ENCODE measurements at regions not wholly inside any gene's neighbourhood (a gene's known extent, or its start where the extent isn't known, plus 50 kb on each side); places are given as distances from the start of the nearest gene placed in this dataset.

GRCh38 chr2:236711440-236711839, 141.8 kb downstream of the ACKR3 start:
- no peaks in the 10 kb centered on the region for H3K36me3 ChIP-seq (ENCODE audit: insufficient read depth, low read length)
- no peaks in the 10 kb centered on the region for H3K9me3 ChIP-seq (ENCODE audit: insufficient read depth, low read depth, low read length)
- 91% methylated on average over 2 of the region's 2 CpGs for WGBS
- no peak overlapping the region for H3K9ac ChIP-seq (ENCODE audit: low read depth, low read length)
- H3K4me1 ChIP-seq (ENCODE audit: insufficient read depth, low read length), result no peaks in the 10 kb centered on the region; the same call in 1 of the 2 replicates
- H3K27me3 ChIP-seq (ENCODE audit: insufficient read depth, low read length), result no peaks in the 10 kb centered on the region
- H3K27ac ChIP-seq (ENCODE audit: low read depth, low read length), result no peak overlapping the region
- H3K4me3 ChIP-seq (ENCODE audit: low read length), result no peak overlapping the region

GRCh38 chr2:236712304-236712703, 142.7 kb downstream of the ACKR3 start:
- Histone ChIP-seq H3K4me3 (ENCODE audit: low read length) (no peak overlapping the region), H3K27ac (ENCODE audit: low read depth, low read length) (no peak overlapping the region), H3K9ac (ENCODE audit: low read depth, low read length) (no peak overlapping the region), H3K9me3 (ENCODE audit: insufficient read depth, low read depth, low read length) (no peaks in the 10 kb centered on the region), H3K27me3 (ENCODE audit: insufficient read depth, low read length) (no peaks in the 10 kb centered on the region), H3K36me3 (ENCODE audit: insufficient read depth, low read length) (no peaks in the 10 kb centered on the region), H3K4me1 (ENCODE audit: insufficient read depth, low read length) (no peaks in the 10 kb centered on the region; the same call in 1 of the 2 replicates)
- WGBS, result 89% methylated on average over 1 of the region's 1 CpG

DNA sequence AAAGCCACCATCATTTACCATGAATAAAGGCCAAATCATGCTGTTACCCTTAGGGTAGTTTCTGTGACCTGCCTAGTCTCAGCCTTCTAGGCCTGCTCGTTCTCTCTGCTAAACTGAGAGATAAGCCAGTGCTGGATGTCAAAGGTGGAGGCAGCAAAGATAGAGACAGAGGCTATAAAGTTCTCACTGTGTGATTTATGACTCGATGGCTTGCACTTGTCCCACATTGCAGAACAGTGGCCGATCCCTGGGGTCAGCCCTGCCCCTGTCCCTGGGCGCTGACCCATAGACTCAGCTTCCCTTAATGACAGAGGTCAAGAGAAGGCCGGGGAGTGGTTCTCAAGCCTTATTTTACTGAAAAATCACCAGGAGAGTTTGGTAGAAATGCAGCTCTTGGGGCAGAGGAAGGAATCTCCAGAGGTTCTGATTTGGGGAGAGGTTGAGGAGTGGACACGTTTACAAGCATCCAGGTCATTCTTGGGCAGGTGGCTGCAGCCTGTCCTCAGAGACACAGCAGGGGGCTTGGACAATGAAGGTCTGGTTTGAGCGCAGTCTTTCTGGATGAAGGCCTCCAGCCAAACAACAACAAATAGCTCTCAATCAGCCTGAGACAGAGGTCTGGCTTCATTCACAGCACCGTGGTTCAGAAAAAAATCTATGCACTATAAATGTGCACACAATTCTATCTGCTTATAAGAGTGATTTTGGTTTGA, 143.5 kb downstream of the ACKR3 start:
- Histone ChIP-seq H3K4me3 (ENCODE audit: low read length) (no peak overlapping the region), H3K4me1 (ENCODE audit: insufficient read depth, low read length) (no peaks in the 10 kb centered on the region; the same call in 1 of the 2 replicates), H3K27me3 (ENCODE audit: insufficient read depth, low read length) (no peaks in the 10 kb centered on the region), H3K27ac (ENCODE audit: low read depth, low read length) (no peak overlapping the region), H3K36me3 (ENCODE audit: insufficient read depth, low read length) (no peaks in the 10 kb centered on the region), H3K9ac (ENCODE audit: low read depth, low read length) (no peak overlapping the region), H3K9me3 (ENCODE audit: insufficient read depth, low read depth, low read length) (no peaks in the 10 kb centered on the region)
- 91% methylated on average over 8 of the region's 8 CpGs for WGBS

DNA sequence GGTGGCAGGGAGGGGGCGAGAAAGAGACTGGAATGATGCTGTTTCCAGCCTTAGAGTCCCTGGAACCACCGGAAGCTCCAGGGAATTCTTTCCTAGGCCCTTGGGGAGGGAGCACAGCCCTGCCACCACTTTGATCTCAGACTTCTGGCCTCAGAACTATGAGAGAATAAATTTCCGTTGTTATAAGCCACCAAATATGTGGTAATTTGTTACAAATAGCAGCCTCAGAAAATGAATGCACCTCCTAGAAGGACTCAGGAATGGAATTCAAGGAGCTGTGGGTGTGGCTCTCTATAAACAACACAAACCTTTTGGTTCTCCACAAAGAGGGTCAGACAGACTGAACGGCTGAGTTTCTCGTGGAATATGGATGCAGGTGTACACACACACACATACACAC, 144.5 kb downstream of the ACKR3 start:
- Histone ChIP-seq H3K9ac (ENCODE audit: low read depth, low read length) (no peak overlapping the region), H3K36me3 (ENCODE audit: insufficient read depth, low read length) (no peaks in the 10 kb centered on the region), H3K4me3 (ENCODE audit: low read length) (no peak overlapping the region), H3K27me3 (ENCODE audit: insufficient read depth, low read length) (no peaks in the 10 kb centered on the region), H3K4me1 (ENCODE audit: insufficient read depth, low read length) (no peaks in the 10 kb centered on the region; the same call in 1 of the 2 replicates), H3K9me3 (ENCODE audit: insufficient read depth, low read depth, low read length) (no peaks in the 10 kb centered on the region), H3K27ac (ENCODE audit: low read depth, low read length) (no peak overlapping the region)
- 87% methylated on average over 5 of the region's 5 CpGs for WGBS

- Histone ChIP-seq H3K9ac (ENCODE audit: low read depth, low read length) (no peak overlapping the region), H3K27ac (ENCODE audit: low read depth, low read length) (no peak overlapping the region), H3K4me1 (ENCODE audit: insufficient read depth, low read length) (no peaks in the 10 kb centered on the region; the same call in 1 of the 2 replicates), H3K4me3 (ENCODE audit: low read length) (no peak overlapping the region), H3K9me3 (ENCODE audit: insufficient read depth, low read depth, low read length) (no peaks in the 10 kb centered on the region), H3K27me3 (ENCODE audit: insufficient read depth, low read length) (no peaks in the 10 kb centered on the region), H3K36me3 (ENCODE audit: insufficient read depth, low read length) (no peaks in the 10 kb centered on the region)
- 93% methylated on average over 9 of the region's 10 CpGs for WGBS
Observed at GRCh38 chr2:236715077-236715476, 145.5 kb downstream of the ACKR3 start.

DNA sequence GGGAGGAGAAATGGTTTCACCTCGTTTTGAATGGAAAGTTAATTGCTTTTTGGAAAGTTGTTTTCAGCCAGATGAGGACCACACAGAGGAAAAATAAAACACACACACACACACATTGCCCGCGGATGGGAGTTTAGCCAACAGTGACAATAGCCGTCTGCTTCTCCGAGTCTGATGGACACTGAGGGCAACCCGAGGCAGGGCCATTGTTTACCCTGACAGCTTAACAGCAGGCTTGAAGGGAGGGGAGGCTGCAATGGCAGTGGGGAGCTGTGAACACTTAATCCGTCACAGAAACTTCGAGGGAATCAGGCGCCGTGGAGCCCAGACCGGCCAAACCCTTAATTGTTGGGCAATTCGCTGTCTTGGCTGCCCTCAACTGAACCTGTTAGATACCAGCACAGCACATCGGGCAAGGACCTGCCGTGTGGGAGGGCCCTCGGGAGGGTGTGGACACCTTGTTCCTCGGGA, 145.9 kb downstream of the ACKR3 start:
- Histone ChIP-seq H3K9ac (ENCODE audit: low read depth, low read length) (no peak overlapping the region), H3K4me1 (ENCODE audit: insufficient read depth, low read length) (no peaks in the 10 kb centered on the region; the same call in 1 of the 2 replicates), H3K9me3 (ENCODE audit: insufficient read depth, low read depth, low read length) (no peaks in the 10 kb centered on the region), H3K36me3 (ENCODE audit: insufficient read depth, low read length) (no peaks in the 10 kb centered on the region), H3K27ac (ENCODE audit: low read depth, low read length) (no peak overlapping the region), H3K4me3 (ENCODE audit: low read length) (no peak overlapping the region), H3K27me3 (ENCODE audit: insufficient read depth, low read length) (no peaks in the 10 kb centered on the region)
- WGBS, result 79% methylated on average over 16 of the region's 16 CpGs

DNA sequence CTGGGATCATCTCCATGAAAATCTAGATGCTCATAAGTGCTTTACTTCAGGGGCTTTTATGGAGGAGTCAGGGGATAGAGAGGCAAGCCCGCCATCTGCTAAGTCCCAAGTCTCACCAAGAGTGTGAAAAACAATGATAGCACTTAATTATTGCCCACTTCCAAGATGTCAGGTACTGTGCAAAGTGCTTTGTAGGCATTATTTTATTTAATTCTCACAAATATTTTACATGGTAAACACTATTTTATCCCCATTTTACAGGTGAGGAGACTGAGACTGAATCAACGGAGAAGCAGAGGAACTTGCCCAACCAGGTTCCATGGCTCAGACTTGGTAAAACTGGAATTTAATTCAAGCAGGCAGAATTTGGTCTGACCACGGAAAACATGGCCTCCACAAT, 147.5 kb downstream of the ACKR3 start:
- Histone ChIP-seq H3K9ac (ENCODE audit: low read depth, low read length) (no peak overlapping the region), H3K4me3 (ENCODE audit: low read length) (no peak overlapping the region), H3K4me1 (ENCODE audit: insufficient read depth, low read length) (no peaks in the 10 kb centered on the region; the same call in 1 of the 2 replicates), H3K27ac (ENCODE audit: low read depth, low read length) (no peak overlapping the region), H3K36me3 (ENCODE audit: insufficient read depth, low read length) (no peaks in the 10 kb centered on the region), H3K9me3 (ENCODE audit: insufficient read depth, low read depth, low read length) (no peaks in the 10 kb centered on the region), H3K27me3 (ENCODE audit: insufficient read depth, low read length) (no peaks in the 10 kb centered on the region)
- WGBS, result 92% methylated on average over 2 of the region's 3 CpGs

- Histone ChIP-seq H3K9me3 (ENCODE audit: insufficient read depth, low read depth, low read length) (no peaks in the 10 kb centered on the region), H3K4me3 (ENCODE audit: low read length) (no peak overlapping the region), H3K4me1 (ENCODE audit: insufficient read depth, low read length) (no peaks in the 10 kb centered on the region; the same call in 1 of the 2 replicates), H3K36me3 (ENCODE audit: insufficient read depth, low read length) (no peaks in the 10 kb centered on the region), H3K27me3 (ENCODE audit: insufficient read depth, low read length) (no peaks in the 10 kb centered on the region), H3K27ac (ENCODE audit: low read depth, low read length) (no peak overlapping the region), H3K9ac (ENCODE audit: low read depth, low read length) (no peak overlapping the region)
- WGBS, result 82% methylated on average over 6 of the region's 6 CpGs
Observed at GRCh38 chr2:236717729-236718128, 148.1 kb downstream of the ACKR3 start.

GRCh38 chr2:236718207-236718992, 148.8 kb downstream of the ACKR3 start:
- Histone ChIP-seq H3K4me1 (ENCODE audit: insufficient read depth, low read length) (no peaks in the 10 kb centered on the region; the same call in 1 of the 2 replicates), H3K27me3 (ENCODE audit: insufficient read depth, low read length) (no peaks in the 10 kb centered on the region), H3K4me3 (ENCODE audit: low read length) (no peak overlapping the region), H3K9ac (ENCODE audit: low read depth, low read length) (no peak overlapping the region), H3K9me3 (ENCODE audit: insufficient read depth, low read depth, low read length) (no peaks in the 10 kb centered on the region), H3K36me3 (ENCODE audit: insufficient read depth, low read length) (no peaks in the 10 kb centered on the region), H3K27ac (ENCODE audit: low read depth, low read length) (no peak overlapping the region)
- WGBS, result 89% methylated on average over 18 of the region's 18 CpGs

- no peaks in the 10 kb centered on the region for H3K36me3 ChIP-seq (ENCODE audit: insufficient read depth, low read length)
- H3K27ac ChIP-seq (ENCODE audit: low read depth, low read length), result no peak overlapping the region
- no peak overlapping the region for H3K4me3 ChIP-seq (ENCODE audit: low read length)
- H3K4me1 ChIP-seq (ENCODE audit: insufficient read depth, low read length), result no peaks in the 10 kb centered on the region; the same call in 1 of the 2 replicates
- no peaks in the 10 kb centered on the region for H3K9me3 ChIP-seq (ENCODE audit: insufficient read depth, low read depth, low read length)
- no peaks in the 10 kb centered on the region for H3K27me3 ChIP-seq (ENCODE audit: insufficient read depth, low read length)
- 92% methylated on average over 9 of the region's 9 CpGs for WGBS
- H3K9ac ChIP-seq (ENCODE audit: low read depth, low read length), result no peak overlapping the region
Observed at GRCh38 chr2:236719192-236719635, 149.6 kb downstream of the ACKR3 start.

DNA sequence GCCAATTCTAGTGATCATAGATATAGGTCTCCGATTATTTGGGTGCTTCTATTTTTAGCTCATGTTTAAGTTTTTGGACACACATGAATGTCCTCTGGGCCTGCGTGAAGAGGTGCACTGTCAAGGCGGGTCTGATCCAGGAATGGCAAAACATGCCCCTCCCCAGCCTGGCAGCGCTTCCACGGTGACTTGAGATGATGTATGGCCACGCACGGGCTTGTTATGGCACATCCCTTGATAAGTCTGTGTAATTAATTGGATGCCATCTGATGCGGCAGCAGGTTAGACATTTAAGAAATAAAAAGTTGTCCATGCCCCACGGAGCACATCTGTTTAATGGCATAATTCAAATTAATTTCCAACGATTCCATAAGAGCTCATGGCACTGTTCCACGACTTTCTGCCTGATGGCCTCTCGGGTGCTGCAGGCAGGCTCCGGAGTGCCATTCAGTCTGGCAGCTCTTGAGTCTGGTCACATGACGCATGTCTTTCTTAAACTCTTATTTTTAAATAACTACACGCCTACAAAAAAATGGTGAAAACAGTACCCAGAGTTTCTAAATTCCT, 151.4 kb downstream of the ACKR3 start:
- Histone ChIP-seq H3K4me1 (ENCODE audit: insufficient read depth, low read length) (no peaks in the 10 kb centered on the region), H3K9me3 (ENCODE audit: insufficient read depth, low read depth, low read length) (no peaks in the 10 kb centered on the region), H3K27ac (ENCODE audit: low read depth, low read length) (no peak overlapping the region), H3K27me3 (ENCODE audit: insufficient read depth, low read length) (no peaks in the 10 kb centered on the region), H3K9ac (ENCODE audit: low read depth, low read length) (no peak overlapping the region), H3K36me3 (ENCODE audit: insufficient read depth, low read length) (no peaks in the 10 kb centered on the region), H3K4me3 (ENCODE audit: low read length) (no peak overlapping the region)
- WGBS, result 94% methylated on average over 15 of the region's 15 CpGs

Data from HUES64 (cell line).